Spleen (tissue), 11 donors: ENCODE measurements at regions not wholly inside any gene's neighbourhood (a gene's known extent, or its start where the extent isn't known, plus 50 kb on each side); places are given as distances from the start of the nearest gene placed in this dataset.

ENCODE experiments used
- DNase-seq: peaks from one replicate; pipeline ENCODE4 v3.0.0-alpha.2; 2020
- H3K27ac ChIP-seq, 8 donors: fragments of 200-600 bp; sonication (generic) in 7 of 8; 1 replicate in 4 of 8; 2 replicates in 4 of 8; pipeline versions ENCODE4 v1.5.0 to v1.8.0; 2016 to 2021; ENCODE audit warnings: inconsistent platforms in 4 of 8, mild to moderate bottlenecking in 4 of 8, moderate library complexity in 1 of 8
- H3K27me3 ChIP-seq, 7 donors: fragments of 200-600 bp; sonication (generic) in 6 of 7; replicated peaks in 1 of 7; 1 replicate in 4 of 7; 2 replicates in 3 of 7; pipeline versions ENCODE4 v1.5.0 to v1.8.0; 2016 to 2021; ENCODE audit warnings: inconsistent platforms in 3 of 7, mild to moderate bottlenecking in 1 of 7
- H3K36me3 ChIP-seq, 6 donors: fragments of 200-600 bp; sonication (generic) in 5 of 6; 1 replicate in 4 of 6; 2 replicates in 2 of 6; pipeline versions ENCODE4 v1.5.0 to v1.8.0; 2016 to 2021; ENCODE audit warnings: inconsistent platforms in 2 of 6
- H3K4me1 ChIP-seq, 6 donors: fragments of 200-600 bp; sonication (generic) in 5 of 6; 1 replicate in 3 of 6; 2 replicates in 3 of 6; pipeline versions ENCODE4 v1.5.0 to v1.8.0; 2016 to 2021; ENCODE audit warnings: inconsistent platforms in 3 of 6
- H3K4me3 ChIP-seq, 8 donors: fragments of 200-600 bp; sonication (generic) in 7 of 8; 1 replicate in 4 of 8; 2 replicates in 4 of 8; pipeline versions ENCODE4 v1.5.0 to v1.8.0; 2016 to 2021; ENCODE audit warnings: inconsistent platforms in 4 of 8, mild to moderate bottlenecking in 4 of 8, moderate library complexity in 2 of 8
- H3K9me3 ChIP-seq, 8 donors: fragments of 200-600 bp; sonication (generic) in 7 of 8; 1 replicate in 4 of 8; 2 replicates in 4 of 8; pipeline versions ENCODE4 v1.5.0 to v1.8.0; 2016 to 2021; ENCODE audit warnings: inconsistent platforms in 4 of 8
- POLR2A ChIP-seq, 3 donors: fragments of 450-650 bp; IDR thresholded peaks; one replicate each; pipeline ENCODE4 v1.5.1; 2017; ENCODE audit warnings: antibody characterized with exemption in 3 of 3, mild to moderate bottlenecking in 1 of 3
- POLR2AphosphoS5 ChIP-seq, 3 donors: sonication (generic); formaldehyde crosslinking; IDR thresholded peaks; one replicate each; pipeline ENCODE4 v1.5.1; 2017; ENCODE audit warnings: antibody characterized with exemption in 3 of 3
- WGBS, 5 donors: extraction: QIAGEN DNeasy Blood & Tissue Kit in 3 of 5; methylation state at CpG; one replicate each; pipeline versions ENCODE4 v1.1.5 to v1.1.7; 2013 to 2018; 5-methylcytosine and 5-hydroxymethylcytosine counted together
- intact Hi-C: fragments of 100-400 bp; cut with DNase I; formaldehyde crosslinking; loops from one replicate; pipeline ENCODE4 v1.15.0; 2023; ENCODE audit warnings: low total_unique reads
- TF ChIP-seq, protein P1 (sequence below), 11 experiments: fragments of 200-600 bp in 7 of 11; fragments of 450-650 bp in 4 of 11; sonication (generic) in 4 of 11; IDR thresholded peaks in 8 of 11; conservative IDR thresholded peaks in 3 of 11; 1 replicate in 7 of 11; 2 replicates in 4 of 11; pipeline versions ENCODE4 v1.4.0 to v1.8.0; 2016 to 2021; ENCODE audit warnings: antibody characterized with exemption in 11 of 11, inconsistent platforms in 4 of 11, mild to moderate bottlenecking in 1 of 11
- donor health status: healthy with polysubstance abuse.
- donor health status: DM: no; HTN: no; CAD: no; lungs with moderate emphysema.
- donor health status: DM: no; HTN: no; CAD: no.
- donor health status: Bipolar disorder and iron deficiency.
- donor health status: healthy.
- donor health status: DM: no; HTN: no; CAD: no.
- donor health status: DM: yes; HTN: yes; CAD: no.

DNA sequence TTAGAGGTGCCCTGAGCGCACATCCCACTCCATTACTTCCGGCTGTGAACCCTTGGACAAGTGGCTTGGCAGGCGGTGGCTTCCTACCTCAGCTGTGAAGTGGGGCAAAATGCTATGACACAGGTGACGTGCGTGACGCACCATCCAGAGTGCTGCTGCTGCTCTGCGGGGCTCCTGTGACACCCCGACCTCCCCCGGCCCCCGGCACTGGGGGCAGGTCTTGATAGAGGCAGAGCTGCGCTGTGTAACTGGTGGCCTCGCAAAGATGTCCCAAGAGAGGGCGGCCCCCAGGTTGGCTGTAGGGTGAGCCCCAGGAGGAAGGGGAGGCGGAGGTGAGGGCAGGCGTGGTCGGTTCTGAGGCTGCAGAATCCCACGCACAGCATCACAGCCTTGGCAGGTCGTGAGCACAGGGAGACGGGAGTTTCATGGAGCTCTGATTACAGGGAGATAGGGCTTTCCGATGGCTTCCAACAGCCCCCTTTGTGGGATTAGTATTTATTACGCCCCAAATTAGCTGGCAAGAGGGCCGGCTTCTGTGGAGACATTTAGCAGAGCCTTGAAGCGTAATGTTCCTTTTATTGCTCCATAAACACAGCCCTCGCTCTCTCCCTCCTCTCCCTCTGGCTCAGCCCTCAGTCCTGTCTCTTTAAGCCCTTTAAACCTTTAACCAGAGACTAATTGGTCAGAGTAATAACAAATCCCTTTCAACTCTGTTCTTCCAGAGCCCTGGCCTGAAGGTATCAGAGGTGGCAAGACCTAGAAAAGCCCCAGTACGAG lies 328.1 kb downstream of the C16orf95 start:
- 83 to 92% (median 88%) methylated on average over 22 to 25 of the region's 25 CpGs for WGBS, 5 donors
- DNase-seq, result no peak

DNA sequence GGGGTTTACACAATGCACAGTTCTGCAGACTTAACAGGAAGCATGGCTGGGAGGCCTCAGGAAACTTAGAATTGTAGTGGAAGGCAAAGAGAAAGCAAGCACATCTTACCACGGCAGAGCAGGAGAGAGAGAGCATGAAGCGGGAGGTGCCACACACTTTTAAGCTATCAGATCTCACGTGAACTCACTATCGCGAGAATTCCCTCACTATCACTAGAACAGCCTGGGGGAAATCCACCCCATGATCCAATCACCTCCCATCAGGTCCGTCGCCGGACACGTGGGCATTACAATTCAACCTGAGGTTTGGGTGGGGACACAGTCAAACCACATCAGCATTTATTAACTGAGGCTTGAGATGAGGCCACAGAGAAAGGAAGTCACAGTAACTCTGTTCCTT lies 326.7 kb downstream of the C16orf95 start:
- H3K27me3 ChIP-seq, result peaks cover 0 to 76% (median 11%) of the 10 kb centered on the region in 7 donors
- no peak overlapping the region for H3K4me3 ChIP-seq
- WGBS, 5 donors, result 21 to 36% (median 25%) methylated on average over 9 of the region's 9 CpGs
- peak overlapping the region in 3 of 8 donors; percentile 52 to 62 (median 53) for H3K27ac ChIP-seq
- H3K9me3 ChIP-seq, result no peaks in the 10 kb centered on the region
- DNase-seq, result no peak
- no peaks in the 10 kb centered on the region for H3K36me3 ChIP-seq
- TF ChIP-seq, protein P1, sequence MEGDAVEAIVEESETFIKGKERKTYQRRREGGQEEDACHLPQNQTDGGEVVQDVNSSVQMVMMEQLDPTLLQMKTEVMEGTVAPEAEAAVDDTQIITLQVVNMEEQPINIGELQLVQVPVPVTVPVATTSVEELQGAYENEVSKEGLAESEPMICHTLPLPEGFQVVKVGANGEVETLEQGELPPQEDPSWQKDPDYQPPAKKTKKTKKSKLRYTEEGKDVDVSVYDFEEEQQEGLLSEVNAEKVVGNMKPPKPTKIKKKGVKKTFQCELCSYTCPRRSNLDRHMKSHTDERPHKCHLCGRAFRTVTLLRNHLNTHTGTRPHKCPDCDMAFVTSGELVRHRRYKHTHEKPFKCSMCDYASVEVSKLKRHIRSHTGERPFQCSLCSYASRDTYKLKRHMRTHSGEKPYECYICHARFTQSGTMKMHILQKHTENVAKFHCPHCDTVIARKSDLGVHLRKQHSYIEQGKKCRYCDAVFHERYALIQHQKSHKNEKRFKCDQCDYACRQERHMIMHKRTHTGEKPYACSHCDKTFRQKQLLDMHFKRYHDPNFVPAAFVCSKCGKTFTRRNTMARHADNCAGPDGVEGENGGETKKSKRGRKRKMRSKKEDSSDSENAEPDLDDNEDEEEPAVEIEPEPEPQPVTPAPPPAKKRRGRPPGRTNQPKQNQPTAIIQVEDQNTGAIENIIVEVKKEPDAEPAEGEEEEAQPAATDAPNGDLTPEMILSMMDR (IDR thresholded peaks at IDR 0.05 in 8 of 11, conservative IDR thresholded peaks at IDR 0.05 in 3 of 11), result no peak
- TF ChIP-seq POLR2A (IDR thresholded peaks at IDR 0.05), result no peak
- TF ChIP-seq POLR2AphosphoS5 (IDR thresholded peaks at IDR 0.05), result no peak
- peaks cover 0 to 19% (median 0%) of the 10 kb centered on the region in 6 donors for H3K4me1 ChIP-seq
- intact Hi-C loops, result no loop called here

More for the DNA sequence above, 328.1 kb downstream of the C16orf95 start:
- Histone ChIP-seq H3K9me3 (no peaks in the 10 kb centered on the region), H3K4me1 (peaks cover 0 to 5% (median 0%) of the 10 kb centered on the region in 6 donors), H3K27ac (no peak overlapping the region), H3K36me3 (no peaks in the 10 kb centered on the region), H3K4me3 (no peak overlapping the region), H3K27me3 (peaks cover 0 to 62% (median 3%) of the 10 kb centered on the region in 7 donors)
- TF ChIP-seq POLR2A (IDR thresholded peaks at IDR 0.05) (no peak), POLR2AphosphoS5 (IDR thresholded peaks at IDR 0.05) (no peak)
- TF ChIP-seq, protein P1 (IDR thresholded peaks at IDR 0.05 in 8 of 11, conservative IDR thresholded peaks at IDR 0.05 in 3 of 11), result no peak
- intact Hi-C loops, result no loop called here

- TF ChIP-seq POLR2A (IDR thresholded peaks at IDR 0.05) (no peak), POLR2AphosphoS5 (IDR thresholded peaks at IDR 0.05) (no peak)
- TF ChIP-seq, protein P1 (IDR thresholded peaks at IDR 0.05 in 8 of 11, conservative IDR thresholded peaks at IDR 0.05 in 3 of 11), result no peak
- no peaks in the 10 kb centered on the region for H3K36me3 ChIP-seq
- 71 to 83% (median 81%) methylated on average over 4 of the region's 4 CpGs for WGBS, 5 donors
- no peak overlapping the region for H3K27ac ChIP-seq
- no peaks in the 10 kb centered on the region for H3K9me3 ChIP-seq
- intact Hi-C loops, result no loop called here
- no peak for DNase-seq
- H3K4me1 ChIP-seq, result peaks cover 0 to 19% (median 0%) of the 10 kb centered on the region in 6 donors
- H3K27me3 ChIP-seq, result peaks cover 0 to 88% (median 12%) of the 10 kb centered on the region in 7 donors
- no peak overlapping the region for H3K4me3 ChIP-seq
These were observed 325.5 kb downstream of the C16orf95 start for GRCh38 chr16:86991679-86992078.

DNA sequence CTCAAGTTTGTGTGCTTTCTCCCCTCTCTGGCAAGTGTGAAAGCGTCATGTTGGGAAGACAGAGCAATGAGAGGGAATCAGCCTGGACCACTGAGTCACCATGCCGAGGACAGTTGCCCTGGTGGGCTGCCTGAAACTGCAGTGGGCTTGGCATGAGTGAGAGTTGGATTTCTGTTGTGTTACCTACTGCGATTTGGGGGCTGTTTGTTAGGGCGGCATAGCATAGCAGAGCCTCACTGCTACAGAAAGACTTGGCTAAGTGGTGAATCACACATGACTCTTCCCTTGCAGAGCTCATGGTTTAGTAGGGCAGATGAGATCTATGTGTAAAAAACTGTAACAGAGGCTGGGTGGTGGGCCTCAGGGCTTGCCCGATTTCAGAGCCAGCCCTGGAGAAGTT lies 324.6 kb downstream of the C16orf95 start:
- TF ChIP-seq POLR2A (IDR thresholded peaks at IDR 0.05) (no peak), POLR2AphosphoS5 (IDR thresholded peaks at IDR 0.05) (no peak)
- TF ChIP-seq, protein P1 (IDR thresholded peaks at IDR 0.05 in 8 of 11, conservative IDR thresholded peaks at IDR 0.05 in 3 of 11), result no peak
- intact Hi-C loops, result no loop called here
- Histone ChIP-seq H3K27ac (peak overlapping the region in 2 of 8 donors; percentile 64 to 66), H3K4me3 (no peak overlapping the region), H3K27me3 (peaks cover 0 to 95% (median 12%) of the 10 kb centered on the region in 7 donors), H3K9me3 (no peaks in the 10 kb centered on the region), H3K4me1 (peaks cover 0 to 19% (median 0%) of the 10 kb centered on the region in 6 donors), H3K36me3 (no peaks in the 10 kb centered on the region)
- DNase-seq, result no peak
- 89 to 96% (median 91%) methylated on average over 3 to 5 of the region's 5 CpGs for WGBS, 5 donors
